IMR-90 (cell line): ENCODE measurements at regions not wholly inside any gene's neighbourhood (a gene's known extent, or its start where the extent isn't known, plus 50 kb on each side); places are given as distances from the start of the nearest gene placed in this dataset.

Experiments
- ATAC-seq: fragments of 200-7000 bp; cut with Tn5 transposase; 2 replicates; pipeline ENCODE4 v1.9.1; 2020; ENCODE audit warnings: low read depth, mild to moderate bottlenecking, moderate library complexity
- BruUV-seq: library from RNA; stranded (reverse); fragments of 400-500 nt; replicated peaks from 2 replicates; lab custom pipeline; 2021; lab: Mats Ljungman, UMichigan
- CTCF ChIA-PET: fragments of 300-600 bp; formaldehyde crosslinking; extraction: SDS; loops from one replicate; lab custom pipeline; 2021; ENCODE audit warnings: antibody characterized with exemption; lab: Yijun Ruan, JAX
- POLR2A ChIA-PET: fragments of 300-600 bp; sonication (Branson Sonifier 250); formaldehyde crosslinking; loops from one replicate; lab custom pipeline; 2022; ENCODE audit warnings: antibody characterized with exemption; ENCODE audit not compliant: unreplicated experiment; lab: Charles Lee
- DNase-seq: peaks from one replicate; pipeline ENCODE4 v3.0.0; 2013
- H2AFZ ChIP-seq: replicated peaks from 2 replicates; pipeline ENCODE3; 2013; ENCODE audit warnings: low read length, mild to moderate bottlenecking; ENCODE audit not compliant: poor library complexity
- H2AK5ac ChIP-seq: 2 replicates; pipeline ENCODE4 v1.6.1; 2013; ENCODE audit warnings: low read depth, low read length, inconsistent platforms
- H2AK9ac ChIP-seq: replicated peaks from 2 replicates; pipeline ENCODE3; 2013; ENCODE audit warnings: mild to moderate bottlenecking, low read depth, low read length, moderate library complexity; ENCODE audit not compliant: poor library complexity
- H2BK120ac ChIP-seq: 2 replicates; pipeline ENCODE4 v1.6.1; 2013; ENCODE audit warnings: low read depth, low read length, inconsistent platforms
- H2BK15ac ChIP-seq: 3 replicates; pipeline ENCODE4 v1.6.1; 2013; ENCODE audit warnings: low read depth, low read length, inconsistent platforms
- H2BK20ac ChIP-seq: 2 replicates; pipeline ENCODE4 v1.6.1; 2013; ENCODE audit warnings: low read depth, mild to moderate bottlenecking, inconsistent platforms, low read length, moderate library complexity
- H2BK5ac ChIP-seq: 2 replicates; pipeline ENCODE4 v1.6.1; 2013; ENCODE audit warnings: mild to moderate bottlenecking, low read depth, low read length, inconsistent platforms; ENCODE audit not compliant: poor library complexity, severe bottlenecking
- H3K14ac ChIP-seq: replicated peaks from 2 replicates; pipeline ENCODE4 v1.6.1; 2013; ENCODE audit warnings: low read depth, low read length, inconsistent platforms
- H3K18ac ChIP-seq: 2 replicates; pipeline ENCODE4 v1.6.1; 2013; ENCODE audit warnings: low read depth, low read length, control low read depth
- H3K23ac ChIP-seq: 2 replicates; pipeline ENCODE4 v1.6.1; 2013; ENCODE audit warnings: low read depth, low read length, inconsistent platforms
- H3K27ac ChIP-seq: 2 replicates; pipeline ENCODE4 v1.5.1; 2013; ENCODE audit warnings: mild to moderate bottlenecking, control low read depth, low read length; ENCODE audit not compliant: insufficient read depth
- H3K27me3 ChIP-seq: 2 replicates; pipeline ENCODE4 v1.6.1; 2013; ENCODE audit warnings: low read length; ENCODE audit not compliant: control insufficient read depth, insufficient read depth
- H3K36me3 ChIP-seq: 2 replicates; pipeline ENCODE4 v1.6.1; 2013; ENCODE audit warnings: low read length, mixed read lengths; ENCODE audit not compliant: control insufficient read depth, insufficient read depth
- H3K4ac ChIP-seq: 2 replicates; pipeline ENCODE4 v1.6.1; 2013; ENCODE audit warnings: low read depth, low read length, inconsistent platforms
- H3K4me1 ChIP-seq: 2 replicates; pipeline ENCODE4 v1.6.1; 2013; ENCODE audit warnings: low read length, mixed read lengths; ENCODE audit not compliant: control insufficient read depth, insufficient read depth
- H3K4me2 ChIP-seq: 2 replicates; pipeline ENCODE4 v1.6.1; 2013; ENCODE audit warnings: low read depth, mild to moderate bottlenecking, control low read depth, low read length, moderate library complexity
- H3K4me3 ChIP-seq: 2 replicates; pipeline ENCODE4 v1.5.1; 2013; ENCODE audit warnings: low read depth, mild to moderate bottlenecking, control low read depth, low read length, moderate library complexity; ENCODE audit not compliant: insufficient read depth
- H3K56ac ChIP-seq: 2 replicates; pipeline ENCODE4 v1.6.1; 2013; ENCODE audit warnings: low read length, inconsistent platforms; ENCODE audit not compliant: insufficient read depth; ENCODE audit errors: extremely low read depth
- H3K79me1 ChIP-seq, 2 experiments: 2 replicates each; pipeline ENCODE4 v1.6.1; 2013; ENCODE audit warnings: low read length in 2 of 2, inconsistent platforms in 1 of 2, low read depth in 1 of 2
- H3K9ac ChIP-seq: 2 replicates; pipeline ENCODE4 v1.6.1; 2013; ENCODE audit warnings: low read depth, low read length, control low read depth
- H3K9me1 ChIP-seq: 2 replicates; pipeline ENCODE4 v1.6.1; 2013; ENCODE audit warnings: low read length, inconsistent platforms; ENCODE audit not compliant: insufficient read depth
- H3K9me3 ChIP-seq: 2 replicates; pipeline ENCODE4 v1.6.1; 2013; ENCODE audit warnings: low read length; ENCODE audit not compliant: control insufficient read depth, insufficient read depth
- H4K20me1 ChIP-seq: 2 replicates; pipeline ENCODE4 v1.6.1; 2013; ENCODE audit warnings: low read length, inconsistent platforms; ENCODE audit not compliant: insufficient read depth
- H4K5ac ChIP-seq: 2 replicates; pipeline ENCODE4 v1.6.1; 2013; ENCODE audit warnings: mild to moderate bottlenecking, low read depth, low read length, control low read depth
- H4K8ac ChIP-seq, 2 experiments: 2 replicates each; pipeline ENCODE4 v1.6.1; 2013; ENCODE audit warnings: low read depth in 2 of 2, low read length in 2 of 2, control low read depth in 1 of 2, inconsistent platforms in 1 of 2
- H4K91ac ChIP-seq: 2 replicates; pipeline ENCODE4 v1.6.1; 2013; ENCODE audit warnings: low read depth, low read length, inconsistent platforms; ENCODE audit not compliant: insufficient read depth
- BHLHE40 ChIP-seq: fragments of 150-350 bp; IDR thresholded peaks from 2 replicates; pipeline ENCODE4 v1.6.1; 2016; ENCODE audit warnings: mild to moderate bottlenecking, low read depth, low read length
- CEBPB ChIP-seq: IDR thresholded peaks from 2 replicates; pipeline ENCODE4 v1.6.1; 2012; ENCODE audit warnings: low read depth, low read length, improper control_type of control experiment
- CHD1 ChIP-seq: IDR thresholded peaks from 2 replicates; pipeline ENCODE4 v1.6.1; 2012; ENCODE audit warnings: low read depth, low read length, improper control_type of control experiment
- CTCF ChIP-seq: conservative IDR thresholded peaks from 2 replicates; pipeline ENCODE4 v1.5.1; 2012; ENCODE audit warnings: mild to moderate bottlenecking, low read depth, low read length, improper control_type of control experiment
- FOS ChIP-seq: fragments of 150-350 bp; IDR thresholded peaks from 2 replicates; pipeline ENCODE4 v1.6.1; 2016; ENCODE audit warnings: low read depth, low read length
- MAFK ChIP-seq: IDR thresholded peaks from 2 replicates; pipeline ENCODE4 v1.6.1; 2012; ENCODE audit warnings: low read depth, low read length, improper control_type of control experiment
- MAZ ChIP-seq: IDR thresholded peaks from 2 replicates; pipeline ENCODE4 v1.6.1; 2012; ENCODE audit warnings: low read depth, mild to moderate bottlenecking, low read length, improper control_type of control experiment, moderate library complexity, borderline replicate concordance
- MXI1 ChIP-seq: IDR thresholded peaks from 2 replicates; pipeline ENCODE4 v1.6.1; 2012; ENCODE audit warnings: low read depth, mild to moderate bottlenecking, low read length, moderate library complexity, borderline replicate concordance
- NFE2L2 ChIP-seq: fragments of 150-350 bp; IDR thresholded peaks from 2 replicates; pipeline ENCODE4 v1.6.1; 2016; ENCODE audit warnings: low read depth, mild to moderate bottlenecking, low read length
- POLR2A ChIP-seq: IDR thresholded peaks from 2 replicates; pipeline ENCODE4 v1.6.1; 2012; ENCODE audit warnings: mild to moderate bottlenecking, low read depth, low read length
- RAD21 ChIP-seq: IDR thresholded peaks from 2 replicates; pipeline ENCODE4 v1.6.1; 2012; ENCODE audit warnings: low read length, improper control_type of control experiment
- RCOR1 ChIP-seq: IDR thresholded peaks from 2 replicates; pipeline ENCODE4 v1.6.1; 2012; ENCODE audit warnings: mild to moderate bottlenecking, low read length, improper control_type of control experiment; ENCODE audit not compliant: insufficient replicate concordance
- SMC3 ChIP-seq: fragments of 150-350 bp; IDR thresholded peaks from 2 replicates; pipeline ENCODE4 v1.6.1; 2016; ENCODE audit warnings: low read depth, mild to moderate bottlenecking, antibody characterized with exemption, low read length, moderate library complexity
- USF2 ChIP-seq: fragments of 150-350 bp; IDR thresholded peaks from 2 replicates; pipeline ENCODE4 v1.6.1; 2017; ENCODE audit warnings: mild to moderate bottlenecking, antibody characterized with exemption, low read length, low read depth
- WGBS, 2 experiments: methylation state at CpG; one replicate each; pipeline versions ENCODE4 v1.1.5 to v1.1.7; 2013; ENCODE audit warnings: missing lambda C conversion rate in 2 of 2; ENCODE audit not compliant: insufficient read length in 1 of 2; ENCODE audit errors: extremely low coverage in 2 of 2; 5-methylcytosine and 5-hydroxymethylcytosine counted together
- dilution Hi-C: fragments of 300-500 bp; cut with HindIII; formaldehyde crosslinking; loops from one replicate; pipeline ENCODE4 v1.14.3; 2018; ENCODE audit warnings: low sequenced_read_pairs; ENCODE audit not compliant: unreplicated experiment
- in situ Hi-C: fragments of 300-500 bp; cut with MboI; formaldehyde crosslinking; loops from 3 replicates; pipeline ENCODE4 v1.14.3; 2019; ENCODE audit warnings: low sequenced_read_pairs, inconsistent platforms, mixed read lengths
- intact Hi-C: fragments of 100-400 bp; cut with micrococcal nuclease; formaldehyde crosslinking; loops from 2 replicates; pipeline ENCODE4 v1.10.0; 2022

GRCh38 chr20:47926731-47927130 is 141.4 kb upstream of the SULF2 start:
- no peak overlapping the region for H2AK9ac ChIP-seq
- H2BK5ac ChIP-seq, result no peak overlapping the region
- no peaks in the 10 kb centered on the region for H3K79me1 ChIP-seq
- no peak overlapping the region for H2AK5ac ChIP-seq
- dilution Hi-C loops, result no loop called here
- intact Hi-C loops, result no loop called here
- H3K56ac ChIP-seq, result no peak overlapping the region
- H4K91ac ChIP-seq, result no peak overlapping the region
- H3K27me3 ChIP-seq, result no peaks in the 10 kb centered on the region
- no peaks in the 10 kb centered on the region for H3K36me3 ChIP-seq
- no peak overlapping the region for H4K8ac ChIP-seq
- no peak for DNase-seq
- WGBS, 2 experiments, result 0% methylated on average over 1 of the region's 4 CpGs; no CpG with 5 or more reads in 1 of the 2 experiments
- no peaks in the 10 kb centered on the region; the same call in 1 of the 2 replicates for H3K4me1 ChIP-seq
- POLR2A ChIA-PET, result no interaction called here
- TF ChIP-seq BHLHE40 (no peak), FOS (no peak), CTCF (no peak), POLR2A (no peak), RCOR1 (no peak), CHD1 (no peak), USF2 (no peak), NFE2L2 (no peak), MXI1 (no peak), MAZ (no peak), RAD21 (no peak), MAFK (no peak), SMC3 (no peak), CEBPB (no peak)
- CTCF ChIA-PET, result no interaction called here
- H2BK20ac ChIP-seq, result no peak overlapping the region
- no peak overlapping the region for H3K4ac ChIP-seq
- no peak overlapping the region for H3K4me3 ChIP-seq
- no TSS peak for BruUV-seq
- no peak overlapping the region for H4K5ac ChIP-seq
- H3K9me1 ChIP-seq, result no peaks in the 10 kb centered on the region
- no peak overlapping the region for H2AFZ ChIP-seq
- no peak overlapping the region for H3K9ac ChIP-seq
- no peaks in the 10 kb centered on the region for H3K9me3 ChIP-seq
- H3K4me2 ChIP-seq, result no peak overlapping the region
- H3K14ac ChIP-seq, result no peak overlapping the region
- no peaks in the 10 kb centered on the region for H4K20me1 ChIP-seq
- H3K27ac ChIP-seq, result no peak overlapping the region
- ATAC-seq, result no peak
- H3K18ac ChIP-seq, result no peak overlapping the region
- in situ Hi-C loops, result no loop called here
- H3K23ac ChIP-seq, result no peak overlapping the region
- no peak overlapping the region for H2BK15ac ChIP-seq
- H2BK120ac ChIP-seq, result no peak overlapping the region
